ENCODE measurements at regions not wholly inside any gene's neighbourhood (a gene's known extent, or its start where the extent isn't known, plus 50 kb on each side); places are given as distances from the start of the nearest gene placed in this dataset.

- Histone ChIP-seq H3K4me3 (no peak overlapping the region), H3K9me3 (no peaks in the 10 kb centered on the region), H3K4me1 (ENCODE audit: low read depth) (no peaks in the 10 kb centered on the region), H3K36me3 (ENCODE audit: low read depth) (no peaks in the 10 kb centered on the region)
- ATAC-seq: no peak
- intact Hi-C loops (cut with DNase I, micrococcal nuclease): no loop called here
- TF ChIP-seq CTCF (IDR thresholded peaks at IDR 0.05): no peak
- no peak for DNase-seq
These were observed 416.8 kb downstream of the NPHP4 start for GRCh38 chr1:5575396-5575940.

- intact Hi-C loops (cut with DNase I, micrococcal nuclease): no loop called here
- H3K9me3 ChIP-seq: peaks cover 3% of the 10 kb centered on the region
- no peak for TF ChIP-seq CTCF (IDR thresholded peaks at IDR 0.05)
- no peaks in the 10 kb centered on the region for H3K4me1 ChIP-seq (ENCODE audit: low read depth)
- ATAC-seq (no peak), DNase-seq (no peak)
- H3K4me3 ChIP-seq: no peak overlapping the region
- H3K36me3 ChIP-seq (ENCODE audit: low read depth): no peaks in the 10 kb centered on the region
These were observed 417.6 kb downstream of the NPHP4 start for GRCh38 chr1:5574641-5575040.

- ATAC-seq (no peak), DNase-seq (no peak)
- Histone ChIP-seq H3K4me1 (ENCODE audit: low read depth) (no peaks in the 10 kb centered on the region), H3K9me3 (peaks cover 10% of the 10 kb centered on the region), H3K36me3 (ENCODE audit: low read depth) (no peaks in the 10 kb centered on the region), H3K4me3 (no peak overlapping the region)
- intact Hi-C loops (cut with DNase I, micrococcal nuclease): no loop called here
- no peak for TF ChIP-seq CTCF (IDR thresholded peaks at IDR 0.05)
These were observed 419.4 kb downstream of the NPHP4 start for GRCh38 chr1:5572794-5573193.

- no peak for DNase-seq
- H3K9me3 ChIP-seq: peaks cover 10% of the 10 kb centered on the region
- intact Hi-C loops (cut with DNase I, micrococcal nuclease): no loop called here
These were observed 420.3 kb downstream of the NPHP4 start for GRCh38 chr1:5571861-5572401.

GRCh38 chr1:5571438-5571837 lies 420.8 kb downstream of the NPHP4 start:
- intact Hi-C loops (cut with DNase I, micrococcal nuclease): no loop called here
- no peak for DNase-seq
- ATAC-seq: no peak
- Histone ChIP-seq H3K4me3 (no peak overlapping the region), H3K36me3 (ENCODE audit: low read depth) (no peaks in the 10 kb centered on the region), H3K9me3 (peaks cover 10% of the 10 kb centered on the region), H3K4me1 (ENCODE audit: low read depth) (no peaks in the 10 kb centered on the region)
- no peak for TF ChIP-seq CTCF (IDR thresholded peaks at IDR 0.05)

More at GRCh38 chr1:5571861-5572401, 420.3 kb downstream of the NPHP4 start:
- Histone ChIP-seq H3K36me3 (ENCODE audit: low read depth) (no peaks in the 10 kb centered on the region), H3K4me3 (no peak overlapping the region), H3K4me1 (ENCODE audit: low read depth) (no peaks in the 10 kb centered on the region)
- no peak for TF ChIP-seq CTCF (IDR thresholded peaks at IDR 0.05)
- ATAC-seq: no peak

- peak; percentile 32 for ATAC-seq
- TF ChIP-seq CTCF (IDR thresholded peaks at IDR 0.05): no peak
- Histone ChIP-seq H3K4me3 (no peak overlapping the region), H3K9me3 (peaks cover 10% of the 10 kb centered on the region), H3K4me1 (ENCODE audit: low read depth) (no peaks in the 10 kb centered on the region), H3K36me3 (ENCODE audit: low read depth) (no peaks in the 10 kb centered on the region)
- intact Hi-C loops (cut with DNase I, micrococcal nuclease): no loop called here
- no peak for DNase-seq
These were observed 421.3 kb downstream of the NPHP4 start for GRCh38 chr1:5570931-5571330.

Data from mucosa of descending colon (tissue), 3 donors.